T-cell (primary cell): ENCODE measurements at regions not wholly inside any gene's neighbourhood (a gene's known extent, or its start where the extent isn't known, plus 50 kb on each side); places are given as distances from the start of the nearest gene placed in this dataset.

Source experiments
- ATAC-seq, 4 experiments: fragments of 200-7000 bp in 3 of 4; fragments of 150-1000 bp in 1 of 4; cut with Tn5 transposase; replicated peaks in 1 of 4; 1 replicate in 3 of 4; 2 replicates in 1 of 4; pipeline ENCODE4 v1.10.0; 2021; ENCODE audit warnings: moderate library complexity in 3 of 4, mild to moderate bottlenecking in 2 of 4, moderate number of reproducible peaks in 1 of 4
- CTCF ChIA-PET, 2 donors: fragments of 300-600 bp; sonication (Branson Sonifier 250); formaldehyde crosslinking; loops; one replicate each; lab custom pipeline; 2022; ENCODE audit warnings: antibody characterized with exemption in 2 of 2; lab: Charles Lee
- POLR2A ChIA-PET, 2 donors: fragments of 300-600 bp; sonication (Branson Sonifier 250); formaldehyde crosslinking; loops; one replicate each; lab custom pipeline; 2022; ENCODE audit warnings: antibody characterized with exemption in 2 of 2; lab: Charles Lee
- DNase-seq, 35 experiments: peaks; one replicate each; pipeline versions ENCODE4 v3.0.0 to v3.0.0-alpha.2; 2013 to 2023
- H3K27ac ChIP-seq: one replicate; pipeline ENCODE4 v1.5.1; 2013; ENCODE audit warnings: low read length
- H3K27me3 ChIP-seq, 2 experiments: replicated peaks in 1 of 2; 1 replicate in 1 of 2; 2 replicates in 1 of 2; pipeline versions ENCODE4 v1.6.1 to v1.7.0; 2013; ENCODE audit warnings: low read length in 1 of 2, mixed read lengths in 1 of 2; ENCODE audit not compliant: control insufficient read depth in 2 of 2, insufficient read depth in 2 of 2; ENCODE audit errors: extremely low read depth in 1 of 2
- H3K36me3 ChIP-seq, 2 donors: 1 replicate in 1 of 2; 2 replicates in 1 of 2; pipeline versions ENCODE4 v1.6.1 to v1.7.0; 2013; ENCODE audit warnings: low read length in 1 of 2; ENCODE audit not compliant: control insufficient read depth in 2 of 2, insufficient read depth in 1 of 2; ENCODE audit errors: extremely low read depth in 1 of 2
- H3K4me1 ChIP-seq, 2 experiments: 1 replicate in 1 of 2; 2 replicates in 1 of 2; pipeline versions ENCODE4 v1.6.1 to v1.7.0; 2013; ENCODE audit warnings: low read length in 2 of 2, mixed read lengths in 1 of 2; ENCODE audit not compliant: insufficient read depth in 2 of 2, control insufficient read depth in 1 of 2; ENCODE audit errors: extremely low read depth in 1 of 2
- H3K4me3 ChIP-seq, 2 donors: 1 replicate in 1 of 2; 2 replicates in 1 of 2; pipeline versions ENCODE4 v1.5.1 to v1.7.0; 2013; ENCODE audit warnings: mild to moderate bottlenecking in 2 of 2, low read length in 1 of 2, moderate library complexity in 1 of 2; ENCODE audit not compliant: control insufficient read depth in 1 of 2; ENCODE audit errors: extremely low read depth in 1 of 2
- H3K9me3 ChIP-seq: 2 replicates; pipeline ENCODE4 v1.7.0; 2013
- H3K27ac Mint-ChIP-seq, 2 donors: one replicate each; pipeline ENCODE4 v1.8.0; 2020 to 2021; ENCODE audit warnings: mild to moderate bottlenecking in 2 of 2, mixed read lengths in 2 of 2
- H3K27me3 Mint-ChIP-seq, 2 donors: one replicate each; pipeline ENCODE4 v1.8.0; 2021 to 2022; ENCODE audit warnings: mixed read lengths in 2 of 2
- H3K36me3 Mint-ChIP-seq: one replicate; pipeline ENCODE4 v1.8.0; 2021; ENCODE audit warnings: mixed read lengths
- H3K4me1 Mint-ChIP-seq, 3 donors: one replicate each; pipeline ENCODE4 v1.8.0; 2020 to 2022; ENCODE audit warnings: mixed read lengths in 3 of 3, mild to moderate bottlenecking in 1 of 3
- H3K4me3 Mint-ChIP-seq, 3 donors: one replicate each; pipeline ENCODE4 v1.8.0; 2020 to 2022; ENCODE audit warnings: mild to moderate bottlenecking in 3 of 3, mixed read lengths in 3 of 3, moderate library complexity in 3 of 3
- H3K9me3 Mint-ChIP-seq, 3 donors: one replicate each; pipeline ENCODE4 v1.8.0; 2020 to 2022; ENCODE audit warnings: mixed read lengths in 3 of 3
- WGBS: methylation state at CpG from one replicate; pipeline ENCODE4 v1.1.5; 2013; ENCODE audit warnings: missing lambda C conversion rate; ENCODE audit not compliant: insufficient coverage; 5-methylcytosine and 5-hydroxymethylcytosine counted together

DNA sequence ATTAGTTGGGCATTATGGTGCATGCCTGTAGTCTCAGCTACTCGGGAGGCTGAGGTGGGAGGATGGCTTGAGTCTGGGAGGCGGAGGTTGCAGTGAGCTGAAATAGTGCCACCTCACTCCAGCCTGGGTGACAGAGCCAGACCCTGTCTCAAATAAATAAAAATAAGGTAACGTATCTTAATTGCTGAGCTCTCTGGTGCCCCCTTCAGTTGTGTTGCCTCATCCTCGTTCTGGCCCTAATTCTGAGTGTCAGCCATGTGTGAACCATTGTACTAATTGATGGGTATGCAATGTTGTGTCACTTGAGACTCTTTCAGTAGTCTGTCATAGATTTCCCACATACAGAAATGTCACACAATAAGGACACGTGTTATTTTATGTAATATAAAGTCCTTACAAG lies 363.1 kb upstream of the RBFOX1 start:
- Mint-ChIP-seq H3K9me3 (peaks cover 6 to 22% (median 20%) of the 10 kb centered on the region in 3 donors), H3K36me3 (no peaks in the 10 kb centered on the region), H3K27me3 (no peaks in the 10 kb centered on the region), H3K4me1 (no peaks in the 10 kb centered on the region), H3K27ac (no peak overlapping the region), H3K4me3 (no peak overlapping the region)
- no peaks in the 10 kb centered on the region for H3K27me3 ChIP-seq
- ChIA-PET POLR2A (interaction anchor here in 1 of 2 donors (0.6 kb wide), 1 partner anchor 36 kb away, joined by 3 read pairs; no protein-coding TSS in a partner anchor), CTCF (no interaction called here)
- ATAC-seq: no peak
- H3K4me1 ChIP-seq: no peaks in the 10 kb centered on the region
- 80% methylated on average over 1 of the region's 5 CpGs for WGBS
- no peaks in the 10 kb centered on the region for H3K36me3 ChIP-seq
- DNase-seq: no peak
- no peak overlapping the region for H3K4me3 ChIP-seq
- H3K27ac ChIP-seq: no peak overlapping the region
- H3K9me3 ChIP-seq: no peaks in the 10 kb centered on the region

DNA sequence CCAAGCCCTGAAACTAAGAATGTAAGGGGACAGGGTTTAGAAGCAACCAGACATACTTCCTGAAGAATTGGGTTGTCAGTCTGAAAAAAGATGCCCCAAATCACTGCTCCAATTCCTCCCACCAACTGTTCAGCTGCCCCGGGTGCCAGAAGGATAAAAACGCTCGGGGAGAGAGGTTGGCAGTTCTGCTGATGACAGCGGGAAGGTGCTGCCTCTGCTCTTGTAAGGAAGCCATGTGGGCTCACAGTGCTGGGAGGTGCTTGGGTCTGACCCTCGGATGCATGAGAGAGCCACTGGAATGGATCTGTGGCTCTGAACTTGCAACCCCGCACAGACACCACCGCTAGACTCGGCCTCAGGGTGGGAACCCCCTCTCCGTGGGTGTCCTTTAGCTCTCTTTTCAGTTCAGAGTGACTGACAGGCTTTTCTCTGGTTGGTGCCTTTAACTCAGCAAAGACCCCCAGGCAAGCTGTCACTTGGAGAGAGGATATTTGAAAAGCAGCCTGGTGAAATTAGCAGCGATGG lies 364.8 kb upstream of the RBFOX1 start:
- Mint-ChIP-seq H3K4me3 (no peak overlapping the region), H3K27ac (no peak overlapping the region), H3K9me3 (peaks cover 6 to 22% (median 19%) of the 10 kb centered on the region in 3 donors), H3K36me3 (no peaks in the 10 kb centered on the region), H3K4me1 (no peaks in the 10 kb centered on the region), H3K27me3 (no peaks in the 10 kb centered on the region)
- Histone ChIP-seq H3K27me3 (no peaks in the 10 kb centered on the region), H3K36me3 (no peaks in the 10 kb centered on the region), H3K4me3 (no peak overlapping the region), H3K9me3 (no peaks in the 10 kb centered on the region), H3K27ac (no peak overlapping the region), H3K4me1 (no peaks in the 10 kb centered on the region)
- ChIA-PET POLR2A (no interaction called here), CTCF (no interaction called here)
- ATAC-seq: no peak
- 87% methylated on average over 7 of the region's 10 CpGs for WGBS
- no peak for DNase-seq

DNA sequence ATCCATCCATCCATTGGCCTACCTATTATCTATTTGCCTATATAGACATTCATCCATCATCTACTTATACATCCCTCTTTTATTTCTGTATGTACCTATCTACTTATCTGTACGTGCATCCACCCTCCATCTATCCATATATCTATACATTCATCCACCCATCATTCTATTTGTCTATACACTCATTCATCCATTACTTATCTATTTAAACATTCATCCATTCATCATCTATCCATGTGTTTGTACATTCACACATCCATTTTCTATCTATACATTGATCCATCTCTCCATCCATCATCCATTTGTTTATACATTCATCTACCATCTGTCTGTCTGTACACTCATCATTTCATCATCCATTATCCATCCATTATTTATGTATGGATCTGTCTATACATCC lies 365.7 kb upstream of the RBFOX1 start:
- ATAC-seq: no peak
- no peak for DNase-seq
- Mint-ChIP-seq H3K36me3 (no peaks in the 10 kb centered on the region), H3K27me3 (no peaks in the 10 kb centered on the region), H3K4me3 (no peak overlapping the region), H3K27ac (no peak overlapping the region), H3K4me1 (no peaks in the 10 kb centered on the region), H3K9me3 (peaks cover 0 to 16% (median 12%) of the 10 kb centered on the region in 3 donors)
- H3K27me3 ChIP-seq: no peaks in the 10 kb centered on the region
- no peaks in the 10 kb centered on the region for H3K36me3 ChIP-seq
- ChIA-PET POLR2A (no interaction called here), CTCF (no interaction called here)
- WGBS: 61% methylated on average over 1 of the region's 1 CpG
- no peaks in the 10 kb centered on the region for H3K9me3 ChIP-seq
- no peaks in the 10 kb centered on the region for H3K4me1 ChIP-seq
- H3K4me3 ChIP-seq: no peak overlapping the region
- H3K27ac ChIP-seq: no peak overlapping the region

DNA sequence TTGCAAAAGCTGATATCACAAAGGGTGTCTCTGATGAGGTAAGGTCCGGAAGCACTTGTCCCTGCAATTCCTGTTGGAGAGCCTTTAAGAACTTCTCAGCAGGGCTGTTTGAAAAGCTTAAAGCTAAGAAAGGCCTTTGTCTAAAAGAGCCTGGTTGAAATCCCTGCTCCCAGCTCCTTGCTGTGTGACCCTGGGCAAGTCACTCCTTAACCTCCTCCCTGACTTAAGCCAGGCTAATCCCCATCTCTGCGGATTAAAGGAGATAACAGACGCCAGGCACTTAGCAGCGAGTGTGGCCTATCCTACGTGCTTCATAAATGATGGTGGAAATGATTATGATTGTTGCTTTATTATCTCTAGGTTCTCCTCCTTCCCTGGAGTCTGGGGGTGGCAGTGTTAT lies 368.0 kb upstream of the RBFOX1 start:
- Histone ChIP-seq H3K4me3 (no peak overlapping the region), H3K36me3 (no peaks in the 10 kb centered on the region), H3K27me3 (no peaks in the 10 kb centered on the region), H3K4me1 (no peaks in the 10 kb centered on the region), H3K9me3 (no peaks in the 10 kb centered on the region), H3K27ac (no peak overlapping the region)
- ChIA-PET POLR2A (no interaction called here), CTCF (no interaction called here)
- no peaks in the 10 kb centered on the region for H3K4me1 Mint-ChIP-seq
- ATAC-seq (no peak), DNase-seq (no peak)
- no peak overlapping the region for H3K4me3 Mint-ChIP-seq
- no peak overlapping the region for H3K27ac Mint-ChIP-seq
- H3K27me3 Mint-ChIP-seq: no peaks in the 10 kb centered on the region
- H3K36me3 Mint-ChIP-seq: no peaks in the 10 kb centered on the region
- H3K9me3 Mint-ChIP-seq: peaks cover 0 to 20% (median 6%) of the 10 kb centered on the region in 3 donors
- 80% methylated on average over 1 of the region's 5 CpGs for whole genome bisulfite sequencing

DNA sequence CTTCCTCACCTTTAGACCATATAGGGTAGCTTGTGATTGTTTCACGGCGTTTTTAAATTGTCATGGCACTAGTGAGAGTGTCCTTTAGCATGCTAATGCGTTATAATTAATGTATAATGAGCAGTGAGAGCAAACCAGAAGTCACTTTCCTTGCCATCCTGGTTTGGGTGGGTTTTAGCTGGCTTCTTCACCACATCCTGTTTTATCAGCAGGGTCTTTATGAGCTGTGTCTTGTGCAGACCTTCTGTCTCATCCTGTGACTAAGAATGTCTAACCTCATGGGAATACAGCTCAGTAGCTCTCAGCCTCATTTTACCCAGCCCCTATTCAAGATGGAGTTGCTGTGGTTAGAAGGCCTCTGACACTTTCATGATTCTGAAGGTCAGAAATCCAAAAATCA lies 370.9 kb upstream of the RBFOX1 start:
- H3K4me1 ChIP-seq: no peaks in the 10 kb centered on the region
- ChIA-PET CTCF (no interaction called here), POLR2A (interaction anchor here in 1 of 2 donors (0.6 kb wide), 1 partner anchor 14 kb away, joined by 3 read pairs; no protein-coding TSS in a partner anchor)
- Mint-ChIP-seq H3K4me1 (no peaks in the 10 kb centered on the region), H3K36me3 (no peaks in the 10 kb centered on the region), H3K9me3 (peaks cover 2 to 24% (median 15%) of the 10 kb centered on the region in 3 donors), H3K27ac (no peak overlapping the region), H3K27me3 (no peaks in the 10 kb centered on the region), H3K4me3 (no peak overlapping the region)
- H3K9me3 ChIP-seq: no peaks in the 10 kb centered on the region
- WGBS: no CpG with 5 or more reads among the region's 3 CpGs
- no peak for ATAC-seq
- no peak overlapping the region for H3K4me3 ChIP-seq
- H3K36me3 ChIP-seq: no peaks in the 10 kb centered on the region
- no peak overlapping the region for H3K27ac ChIP-seq
- DNase-seq: no peak
- no peaks in the 10 kb centered on the region for H3K27me3 ChIP-seq

DNA sequence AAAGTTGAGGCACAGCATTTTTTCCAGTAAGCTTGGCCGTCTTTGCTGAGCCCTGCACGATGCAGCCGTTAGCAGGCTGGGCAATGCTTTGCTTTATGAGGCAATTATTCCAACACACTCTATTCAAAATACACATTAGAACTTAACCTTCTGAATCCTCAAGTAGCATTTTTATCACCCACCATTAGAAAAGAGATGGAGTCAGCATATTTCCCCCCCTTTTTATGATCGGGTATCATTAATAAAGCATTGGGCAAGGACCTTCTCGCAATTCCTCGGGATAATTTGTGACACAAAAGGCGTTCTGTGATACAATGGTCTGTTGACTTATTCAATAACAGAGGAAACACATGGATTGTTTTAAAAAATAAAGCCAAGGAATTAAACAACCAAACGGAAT lies 374.5 kb upstream of the RBFOX1 start:
- no peaks in the 10 kb centered on the region for H3K4me1 ChIP-seq
- no peaks in the 10 kb centered on the region for H3K36me3 Mint-ChIP-seq
- 95% methylated on average over 4 of the region's 8 CpGs for WGBS
- DNase-seq (no peak), ATAC-seq (no peak)
- no peak overlapping the region for H3K27ac Mint-ChIP-seq
- no peak overlapping the region for H3K27ac ChIP-seq
- peaks cover 7 to 21% (median 21%) of the 10 kb centered on the region in 3 donors for H3K9me3 Mint-ChIP-seq
- H3K4me1 Mint-ChIP-seq: no peaks in the 10 kb centered on the region
- no peaks in the 10 kb centered on the region for H3K36me3 ChIP-seq
- H3K27me3 ChIP-seq: no peaks in the 10 kb centered on the region
- POLR2A ChIA-PET: no interaction called here
- H3K4me3 Mint-ChIP-seq: no peak overlapping the region
- no peak overlapping the region for H3K4me3 ChIP-seq
- H3K9me3 ChIP-seq: no peaks in the 10 kb centered on the region
- CTCF ChIA-PET: no interaction called here
- no peaks in the 10 kb centered on the region for H3K27me3 Mint-ChIP-seq

DNA sequence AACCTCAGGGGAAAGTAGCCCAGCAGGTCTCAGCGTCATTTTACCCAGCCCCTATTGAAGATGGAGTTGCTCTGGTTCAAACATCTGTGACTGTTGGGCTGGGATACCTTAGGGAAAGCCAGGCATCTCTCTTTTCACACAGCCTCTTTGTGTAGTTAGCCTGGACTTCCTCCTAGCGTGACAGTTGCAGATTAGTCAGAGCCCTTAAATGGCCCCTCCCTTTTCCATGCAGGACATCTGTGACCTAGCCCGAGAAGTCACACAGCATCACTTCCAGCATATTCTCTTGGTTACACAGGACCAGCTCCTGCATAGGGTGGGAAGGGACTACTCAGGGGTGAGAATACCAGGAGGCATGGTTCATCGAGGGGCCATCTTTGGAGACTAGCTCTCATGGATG lies 375.0 kb upstream of the RBFOX1 start:
- H3K4me3 ChIP-seq: no peak overlapping the region
- H3K9me3 ChIP-seq: no peaks in the 10 kb centered on the region
- ChIA-PET CTCF (no interaction called here), POLR2A (no interaction called here)
- no peaks in the 10 kb centered on the region for H3K4me1 ChIP-seq
- H3K36me3 ChIP-seq: no peaks in the 10 kb centered on the region
- H3K27me3 ChIP-seq: no peaks in the 10 kb centered on the region
- Mint-ChIP-seq H3K36me3 (no peaks in the 10 kb centered on the region), H3K4me1 (no peaks in the 10 kb centered on the region), H3K27me3 (no peaks in the 10 kb centered on the region), H3K27ac (no peak overlapping the region), H3K9me3 (peaks cover 7 to 21% (median 21%) of the 10 kb centered on the region in 3 donors), H3K4me3 (no peak overlapping the region)
- no peak overlapping the region for H3K27ac ChIP-seq
- WGBS: 83% methylated on average over 1 of the region's 4 CpGs
- no peak for DNase-seq
- ATAC-seq: no peak
